Chondrocyte (in vitro differentiated cells): ENCODE measurements at regions not wholly inside any gene's neighbourhood (a gene's known extent, or its start where the extent isn't known, plus 50 kb on each side); places are given as distances from the start of the nearest gene placed in this dataset.

ENCODE experiments used
- DNase-seq: peaks from one replicate; pipeline ENCODE4 v3.0.0; 2021; ENCODE audit warnings: mixed read lengths, low spot score
- H3K27ac Mint-ChIP-seq: one replicate; pipeline ENCODE4 v1.8.0; 2021; ENCODE audit warnings: mild to moderate bottlenecking, moderate library complexity, mixed read lengths; ENCODE audit not compliant: unreplicated experiment
- H3K27me3 Mint-ChIP-seq: 2 replicates; pipeline ENCODE4 v1.8.0; 2021; ENCODE audit warnings: low read depth, mixed read lengths
- H3K36me3 Mint-ChIP-seq: 2 replicates; pipeline ENCODE4 v1.8.0; 2021; ENCODE audit warnings: low read depth, mixed read lengths
- H3K4me1 Mint-ChIP-seq: 2 replicates; pipeline ENCODE4 v1.8.0; 2021; ENCODE audit warnings: low read depth, mild to moderate bottlenecking, mixed read lengths
- H3K4me3 Mint-ChIP-seq: one replicate; pipeline ENCODE4 v1.8.0; 2021; ENCODE audit warnings: mild to moderate bottlenecking, moderate library complexity, mixed read lengths; ENCODE audit not compliant: unreplicated experiment
- H3K9me3 Mint-ChIP-seq: 2 replicates; pipeline ENCODE4 v1.8.0; 2021; ENCODE audit warnings: low read depth, mixed read lengths
- TF ChIP-seq, protein P1 (sequence below): fragments of 200-600 bp; sonication (generic); IDR thresholded peaks from 2 replicates; pipeline ENCODE4 v1.5.0; 2021; ENCODE audit warnings: antibody characterized with exemption, mild to moderate bottlenecking, moderate library complexity

GRCh38 chr3:109707617-109708016, 370.3 kb upstream of the DPPA4 start:
- DNase-seq, result no peak
- H3K4me1 Mint-ChIP-seq, result peaks cover 2% of the 10 kb centered on the region
- H3K27ac Mint-ChIP-seq, result no peak overlapping the region
- H3K9me3 Mint-ChIP-seq, result peaks cover 11% of the 10 kb centered on the region
- TF ChIP-seq, protein P1, sequence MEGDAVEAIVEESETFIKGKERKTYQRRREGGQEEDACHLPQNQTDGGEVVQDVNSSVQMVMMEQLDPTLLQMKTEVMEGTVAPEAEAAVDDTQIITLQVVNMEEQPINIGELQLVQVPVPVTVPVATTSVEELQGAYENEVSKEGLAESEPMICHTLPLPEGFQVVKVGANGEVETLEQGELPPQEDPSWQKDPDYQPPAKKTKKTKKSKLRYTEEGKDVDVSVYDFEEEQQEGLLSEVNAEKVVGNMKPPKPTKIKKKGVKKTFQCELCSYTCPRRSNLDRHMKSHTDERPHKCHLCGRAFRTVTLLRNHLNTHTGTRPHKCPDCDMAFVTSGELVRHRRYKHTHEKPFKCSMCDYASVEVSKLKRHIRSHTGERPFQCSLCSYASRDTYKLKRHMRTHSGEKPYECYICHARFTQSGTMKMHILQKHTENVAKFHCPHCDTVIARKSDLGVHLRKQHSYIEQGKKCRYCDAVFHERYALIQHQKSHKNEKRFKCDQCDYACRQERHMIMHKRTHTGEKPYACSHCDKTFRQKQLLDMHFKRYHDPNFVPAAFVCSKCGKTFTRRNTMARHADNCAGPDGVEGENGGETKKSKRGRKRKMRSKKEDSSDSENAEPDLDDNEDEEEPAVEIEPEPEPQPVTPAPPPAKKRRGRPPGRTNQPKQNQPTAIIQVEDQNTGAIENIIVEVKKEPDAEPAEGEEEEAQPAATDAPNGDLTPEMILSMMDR, result no peak
- H3K27me3 Mint-ChIP-seq, result peaks cover 2% of the 10 kb centered on the region
- no peak overlapping the region for H3K4me3 Mint-ChIP-seq
- peaks cover 7% of the 10 kb centered on the region for H3K36me3 Mint-ChIP-seq

- TF ChIP-seq, protein P1, result no peak
- Mint-ChIP-seq H3K36me3 (peaks cover 4% of the 10 kb centered on the region), H3K9me3 (peaks cover 6% of the 10 kb centered on the region), H3K4me3 (no peak overlapping the region), H3K4me1 (peaks cover 8% of the 10 kb centered on the region), H3K27ac (no peak overlapping the region), H3K27me3 (peaks cover 2% of the 10 kb centered on the region)
- no peak for DNase-seq
Measured at GRCh38 chr3:109713288-109713687, 375.9 kb upstream of the DPPA4 start.

GRCh38 chr3:109715707-109716106, 378.4 kb upstream of the DPPA4 start:
- H3K4me3 Mint-ChIP-seq, result no peak overlapping the region
- no peak for DNase-seq
- no peaks in the 10 kb centered on the region for H3K9me3 Mint-ChIP-seq
- TF ChIP-seq, protein P1, result no peak
- H3K27me3 Mint-ChIP-seq, result peaks cover 3% of the 10 kb centered on the region
- no peaks in the 10 kb centered on the region for H3K36me3 Mint-ChIP-seq
- H3K4me1 Mint-ChIP-seq, result peaks cover 8% of the 10 kb centered on the region
- H3K27ac Mint-ChIP-seq, result no peak overlapping the region

GRCh38 chr3:109718850-109719249, 381.5 kb upstream of the DPPA4 start:
- Mint-ChIP-seq H3K4me3 (no peak overlapping the region), H3K27me3 (peaks cover 3% of the 10 kb centered on the region), H3K9me3 (peaks cover 5% of the 10 kb centered on the region), H3K4me1 (peaks cover 8% of the 10 kb centered on the region), H3K27ac (no peak overlapping the region), H3K36me3 (no peaks in the 10 kb centered on the region)
- no peak for DNase-seq
- TF ChIP-seq, protein P1, result no peak

- peaks cover 14% of the 10 kb centered on the region for H3K4me1 Mint-ChIP-seq
- DNase-seq, result no peak
- H3K36me3 Mint-ChIP-seq, result no peaks in the 10 kb centered on the region
- H3K4me3 Mint-ChIP-seq, result no peak overlapping the region
- peaks cover 4% of the 10 kb centered on the region for H3K9me3 Mint-ChIP-seq
- TF ChIP-seq, protein P1, result no peak
- H3K27ac Mint-ChIP-seq, result no peak overlapping the region
- no peaks in the 10 kb centered on the region for H3K27me3 Mint-ChIP-seq
Measured at GRCh38 chr3:109728861-109729494, 391.6 kb upstream of the DPPA4 start.
